GM12874 (cell line): ENCODE measurements at regions not wholly inside any gene's neighbourhood (a gene's known extent, or its start where the extent isn't known, plus 50 kb on each side); places are given as distances from the start of the nearest gene placed in this dataset.

Experiments
- CTCF ChIP-seq: IDR thresholded peaks from 2 replicates; pipeline ENCODE4 v1.5.1; 2011; ENCODE audit warnings: low read depth, mild to moderate bottlenecking, control low read depth, low read length, moderate library complexity; ENCODE audit not compliant: insufficient read depth

GRCh38 chr22:47705350-47705749, 942.9 kb downstream of the TBC1D22A start:
- TF ChIP-seq CTCF = no peak

- no peak for TF ChIP-seq CTCF
Measured at GRCh38 chr22:47698906-47699305, 936.5 kb downstream of the TBC1D22A start.

GRCh38 chr22:47697861-47698260, 935.4 kb downstream of the TBC1D22A start:
- TF ChIP-seq CTCF = no peak

GRCh38 chr22:47696776-47697175, 934.3 kb downstream of the TBC1D22A start:
- TF ChIP-seq CTCF = no peak

- TF ChIP-seq CTCF = no peak
Measured at GRCh38 chr22:47695176-47695575, 932.7 kb downstream of the TBC1D22A start.

GRCh38 chr22:47694536-47695130, 932.2 kb downstream of the TBC1D22A start:
- TF ChIP-seq CTCF = no peak

GRCh38 chr22:47693606-47694005, 931.2 kb downstream of the TBC1D22A start:
- no peak for TF ChIP-seq CTCF
